ENCODE measurements at regions not wholly inside any gene's neighbourhood (a gene's known extent, or its start where the extent isn't known, plus 50 kb on each side); places are given as distances from the start of the nearest gene placed in this dataset.

- no peak for TF ChIP-seq CTCF (IDR thresholded peaks at IDR 0.05)
- ATAC-seq (ENCODE audit: low FRiP score), result no peak
- DNase-seq (ENCODE audit: low spot score), result no peak
Observed at GRCh38 chr12:124371366-124371765, 76.5 kb downstream of the RFLNA start.

DNA sequence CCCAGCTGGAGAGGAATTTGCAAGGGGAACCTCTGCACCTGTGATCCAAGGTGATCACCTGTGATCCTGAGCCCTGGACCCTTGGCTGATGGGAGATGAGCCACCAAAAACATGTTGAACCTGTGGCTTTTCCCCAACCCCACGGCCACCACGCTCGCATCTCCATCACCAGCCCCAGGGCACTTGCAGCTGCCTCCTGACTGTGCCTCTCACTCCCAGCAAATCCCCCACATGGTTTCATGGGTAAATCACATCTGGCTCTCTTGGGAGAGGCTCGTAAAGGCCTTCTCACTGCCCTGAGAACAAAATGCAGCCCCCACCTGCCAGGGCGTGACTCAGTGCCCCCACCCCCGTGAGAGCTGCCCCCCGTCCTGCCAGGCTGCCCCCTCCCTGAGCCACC, 76.0 kb downstream of the RFLNA start:
- DNase-seq (ENCODE audit: low spot score), result no peak
- no peak for ATAC-seq (ENCODE audit: low FRiP score)
- TF ChIP-seq CTCF (IDR thresholded peaks at IDR 0.05), result no peak

GRCh38 chr12:124370384-124370783, 75.5 kb downstream of the RFLNA start:
- no peak for TF ChIP-seq CTCF (IDR thresholded peaks at IDR 0.05)
- DNase-seq (ENCODE audit: low spot score) (no peak), ATAC-seq (ENCODE audit: low FRiP score) (no peak)

- ATAC-seq (ENCODE audit: low FRiP score) (peak; percentile 12), DNase-seq (ENCODE audit: low spot score) (no peak)
Observed at GRCh38 chr12:124369827-124370378, 75.0 kb downstream of the RFLNA start.

DNA sequence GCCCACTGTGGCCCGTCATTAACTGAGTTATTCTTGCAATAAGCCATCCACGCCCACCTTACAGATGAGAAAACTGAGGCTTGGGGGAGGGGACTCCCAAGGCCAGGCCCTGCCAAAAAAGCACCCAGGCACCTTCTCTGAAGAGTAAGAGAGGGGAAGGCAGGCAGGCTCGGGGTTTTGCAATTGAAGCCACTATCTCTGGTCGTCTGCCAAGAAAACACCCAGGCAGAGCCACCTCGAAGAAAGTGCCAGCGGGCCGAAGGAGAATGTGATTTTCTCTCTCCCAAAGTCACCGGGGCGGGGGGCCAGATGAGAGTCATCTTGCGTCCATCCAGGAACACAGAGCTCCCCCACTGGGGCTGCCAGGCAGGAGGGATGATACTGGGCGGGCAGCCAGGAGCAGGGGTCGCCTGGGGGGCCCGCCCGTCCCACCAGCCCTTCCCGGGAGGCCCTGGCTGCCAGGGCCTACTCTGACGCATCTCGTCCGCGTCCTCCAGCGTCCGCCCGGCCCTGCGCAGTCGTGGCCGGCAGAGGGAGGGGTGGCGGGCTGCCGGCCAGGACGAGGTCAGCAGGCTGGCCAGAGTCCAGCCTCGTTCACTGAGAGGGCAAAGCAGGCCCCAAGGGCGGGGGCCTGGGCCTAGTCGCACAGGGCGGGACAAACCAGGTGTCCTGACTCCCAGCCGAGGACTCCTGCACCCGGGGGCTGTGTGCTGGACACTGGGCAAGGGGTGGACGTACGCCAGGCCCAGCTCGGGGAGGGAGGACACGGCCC, 74.3 kb downstream of the RFLNA start:
- ATAC-seq (ENCODE audit: low FRiP score) (peak; percentile 92), DNase-seq (ENCODE audit: low spot score) (peak; percentile 52)
- TF ChIP-seq CTCF (IDR thresholded peaks at IDR 0.05), result no peak

More at GRCh38 chr12:124369827-124370378, 75.0 kb downstream of the RFLNA start:
- no peak for TF ChIP-seq CTCF (IDR thresholded peaks at IDR 0.05)

DNA sequence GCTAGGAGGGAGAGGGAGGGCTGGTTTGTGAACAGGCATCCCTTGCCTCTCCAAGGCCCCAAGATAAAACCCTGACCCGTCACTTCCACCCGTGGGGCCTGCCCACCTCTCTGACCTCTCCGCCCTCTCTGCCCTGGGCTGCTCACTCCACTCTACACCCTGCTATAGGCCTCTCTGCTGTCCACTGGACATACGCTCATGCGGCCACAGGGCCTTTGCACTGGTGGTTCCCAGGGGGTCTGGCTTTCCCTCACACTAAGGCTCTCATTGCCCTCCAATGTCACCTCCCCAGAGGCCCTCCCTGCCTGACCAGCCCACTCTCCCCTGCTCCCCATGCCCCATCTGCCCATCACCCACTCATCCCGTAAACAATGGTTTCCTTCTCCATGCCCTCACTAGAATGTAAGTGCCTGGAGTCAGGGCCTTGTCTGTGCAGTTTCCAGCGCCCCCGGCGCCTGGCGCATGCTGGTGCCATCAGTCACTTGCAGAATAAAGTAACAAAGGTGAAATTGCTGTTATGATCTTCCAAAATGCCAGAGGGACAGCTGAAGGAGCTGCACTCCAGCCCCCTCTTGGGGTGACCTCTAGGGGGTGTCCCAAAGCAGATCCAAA, 73.6 kb downstream of the RFLNA start:
- DNase-seq (ENCODE audit: low spot score), result no peak
- peak; percentile 1 for ATAC-seq (ENCODE audit: low FRiP score)
- TF ChIP-seq CTCF (IDR thresholded peaks at IDR 0.05), result no peak

All from omental fat pad (tissue), 3 donors.